ENCODE measurements at regions not wholly inside any gene's neighbourhood (a gene's known extent, or its start where the extent isn't known, plus 50 kb on each side); places are given as distances from the start of the nearest gene placed in this dataset.
"Not testable (repeated sequence)": the region's sequence is repeated elsewhere in the genome, so short reads cannot be mapped to it uniquely, and the experiment has no call there.

DNA sequence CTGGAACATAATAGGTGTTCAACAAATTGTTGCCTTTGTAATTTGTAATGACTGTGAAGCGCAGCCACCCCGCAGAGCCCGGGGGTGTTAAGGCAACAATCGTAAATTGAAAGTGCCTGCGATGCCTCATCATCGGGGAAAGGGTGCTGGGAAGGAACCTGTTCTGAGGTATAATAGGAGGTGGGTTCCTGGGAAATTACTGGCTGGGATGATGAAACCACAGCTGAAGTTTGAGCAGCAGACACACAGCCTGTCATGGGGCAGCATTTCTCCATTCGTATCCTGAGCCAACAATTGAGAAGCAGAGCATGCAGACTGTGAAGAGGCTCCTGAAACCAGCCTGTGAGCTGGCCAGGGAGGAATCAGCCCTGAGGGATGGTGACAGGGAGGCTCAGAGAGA lies 404.0 kb upstream of the MYT1L start:
- no peak for DNase-seq

DNA sequence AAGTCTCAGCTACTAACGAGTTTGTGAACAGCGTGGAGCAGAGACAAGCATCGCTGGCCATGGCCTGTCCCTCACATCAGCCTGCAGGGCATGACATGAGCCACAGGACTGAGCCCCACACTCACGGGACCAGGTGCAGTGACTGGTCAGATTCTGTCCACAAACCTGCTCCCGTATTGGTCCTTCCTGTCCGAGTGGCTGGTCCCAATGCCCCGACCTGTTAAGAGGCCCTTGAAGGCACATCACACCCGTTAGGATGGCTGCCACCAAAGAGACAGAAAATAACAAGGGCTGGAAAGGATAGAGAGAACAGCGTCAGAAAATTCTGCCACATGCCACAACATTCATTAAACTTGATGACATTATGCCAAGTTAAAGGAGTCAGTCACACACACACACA lies 403.2 kb upstream of the MYT1L start:
- DNase-seq: no peak

DNA sequence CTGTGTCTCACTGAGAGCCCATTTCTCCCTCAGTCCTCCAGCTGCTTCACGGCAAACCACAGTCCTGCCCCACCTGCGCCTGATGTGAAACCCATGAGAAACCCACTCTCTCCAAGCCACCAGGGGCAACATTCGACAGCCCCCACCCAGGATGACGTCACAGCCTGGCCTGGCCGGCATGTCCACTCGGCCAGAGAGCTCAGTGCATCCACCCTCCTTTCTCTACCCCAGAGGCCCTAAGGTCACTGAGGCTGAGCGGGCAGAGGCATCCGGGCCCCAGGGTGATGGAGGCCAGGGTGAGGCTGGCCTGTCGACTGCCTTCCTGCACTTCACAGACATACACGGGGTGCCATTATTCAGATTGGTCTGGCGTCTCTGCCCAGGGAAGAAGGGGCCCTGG lies 402.7 kb upstream of the MYT1L start:
- DNase-seq: no peak

DNA sequence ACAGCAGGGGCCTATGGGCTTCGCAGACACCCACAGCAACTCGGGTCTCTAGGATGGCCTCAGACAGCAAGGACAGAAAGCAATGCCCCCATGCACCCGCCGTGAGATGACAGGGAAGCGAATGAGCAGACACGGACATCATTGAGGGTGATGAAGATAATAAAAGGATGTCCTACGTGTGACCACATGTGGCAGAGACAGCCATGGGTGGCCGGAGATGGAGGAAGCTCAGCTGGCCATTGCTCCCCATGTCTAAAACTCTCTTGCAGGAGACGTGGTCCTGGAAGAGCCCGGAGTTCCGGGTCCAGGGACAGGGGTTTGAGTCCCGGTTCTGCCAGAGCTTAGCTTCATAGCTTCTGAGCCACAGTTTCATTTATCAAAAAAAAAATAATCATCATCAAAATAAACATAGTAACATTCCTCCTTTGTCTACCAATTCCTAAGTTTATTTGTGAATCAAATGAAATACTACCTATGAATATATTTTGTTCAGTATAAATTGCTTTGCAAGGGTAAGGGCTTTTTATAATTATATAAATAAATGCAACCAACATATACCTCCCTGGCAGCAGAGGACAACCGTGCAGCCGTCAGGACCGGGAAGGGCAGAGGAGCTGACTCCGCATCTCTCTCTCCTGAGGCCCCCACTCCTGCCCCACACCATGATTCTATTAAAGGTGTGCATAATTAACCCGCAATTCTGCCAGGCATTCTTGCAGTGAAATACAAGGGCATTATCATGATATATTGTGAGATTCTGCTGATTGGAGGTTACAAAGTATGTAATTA lies 401.4 kb upstream of the MYT1L start:
- no peak for DNase-seq

GRCh38 chr2:2731816-2732284 lies 400.8 kb upstream of the MYT1L start:
- DNase-seq: no peak

DNA sequence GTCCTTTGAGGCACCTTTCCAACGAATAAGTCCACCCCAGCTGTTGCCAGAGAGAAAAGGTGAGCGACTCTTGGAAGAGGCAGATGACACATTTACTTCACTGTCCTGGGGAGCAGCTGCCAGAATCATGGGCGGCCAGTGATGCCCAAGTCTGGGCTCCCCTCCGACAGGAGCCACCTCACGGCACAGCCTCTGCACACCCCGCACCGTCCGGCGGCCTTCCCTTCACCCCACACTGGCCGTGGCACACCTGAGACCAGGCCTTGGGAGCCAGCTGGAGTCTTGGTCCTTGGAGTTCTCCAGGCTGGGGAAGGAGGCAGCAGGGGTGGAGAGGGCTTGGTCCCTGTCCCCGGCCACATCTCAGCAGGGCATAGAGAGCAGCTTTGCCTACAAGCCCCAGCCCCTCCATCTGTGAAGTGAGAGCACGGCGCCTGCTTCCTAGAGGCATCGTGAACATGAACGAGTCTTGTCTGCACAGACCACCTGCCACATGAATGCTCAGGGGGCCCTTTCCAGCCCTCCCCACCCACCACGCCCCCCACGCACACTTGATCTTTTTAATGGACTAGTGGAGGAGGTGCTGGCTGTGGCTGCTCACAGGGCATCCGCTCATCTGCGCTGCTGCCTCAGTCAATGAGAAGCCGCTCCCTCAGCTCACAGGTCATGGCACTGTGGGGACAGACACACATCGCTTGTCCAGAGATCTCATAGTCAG lies 400.2 kb upstream of the MYT1L start:
- DNase-seq: no peak

DNA sequence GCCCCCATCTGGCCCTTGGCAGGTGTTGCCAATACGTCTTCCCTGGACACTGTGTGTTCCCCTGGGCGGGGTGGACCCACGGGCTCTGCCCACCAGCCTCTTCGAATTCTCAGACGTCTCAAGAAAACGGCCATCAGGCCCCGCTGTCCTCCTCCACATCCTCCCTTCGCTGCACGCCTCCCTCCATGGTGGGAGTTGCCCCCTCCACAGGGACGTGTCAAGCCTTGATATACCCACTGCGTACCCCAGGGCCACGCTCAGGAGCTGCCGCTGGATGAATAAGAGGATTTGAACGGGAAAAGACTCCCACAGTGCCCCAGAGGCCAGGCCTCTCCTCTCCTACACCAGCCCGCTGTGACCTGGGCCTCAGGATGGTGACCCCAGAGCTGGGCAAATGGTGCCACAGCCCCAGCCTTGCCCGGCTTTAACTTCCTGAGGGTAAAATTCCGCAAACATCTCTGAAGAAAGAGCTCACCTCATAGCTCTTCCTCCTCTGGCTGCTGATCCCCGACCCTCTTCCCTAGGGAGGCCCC lies 399.3 kb upstream of the MYT1L start:
- DNase-seq: no peak

GRCh38 chr2:2729246-2729645 lies 398.2 kb upstream of the MYT1L start:
- no peak for DNase-seq

GRCh38 chr2:2728635-2729034 lies 397.6 kb upstream of the MYT1L start:
- DNase-seq: no peak

DNA sequence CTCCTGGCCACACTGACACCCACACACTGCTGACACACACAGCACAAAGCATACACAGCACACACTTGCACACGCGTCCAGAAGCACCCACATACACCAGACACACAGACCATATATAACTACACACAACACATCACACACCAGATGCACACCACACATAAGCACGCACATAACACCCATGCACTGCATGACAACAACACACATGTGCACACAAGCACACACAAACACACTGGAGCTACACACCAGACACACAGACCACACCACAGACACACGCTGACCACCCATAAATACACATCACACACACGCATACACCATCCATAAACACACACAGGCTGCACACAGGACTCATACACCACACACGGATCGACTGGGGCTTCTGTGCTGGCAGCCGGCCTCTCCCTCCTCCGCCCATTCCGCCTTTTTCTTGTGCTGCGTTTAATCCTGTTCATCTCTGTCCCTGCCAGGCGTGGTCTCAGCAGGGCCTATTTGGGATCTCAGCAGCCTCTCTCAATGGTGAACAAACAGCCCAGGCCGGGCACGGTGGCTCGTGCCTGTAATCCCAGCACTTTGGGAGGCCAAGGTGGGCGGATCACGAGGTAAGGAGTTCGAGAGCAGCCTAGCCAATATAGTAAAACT lies 396.9 kb upstream of the MYT1L start:
- DNase-seq: no peak

- DNase-seq: no peak
These were observed 395.1 kb upstream of the MYT1L start for GRCh38 chr2:2726163-2726562.

DNA sequence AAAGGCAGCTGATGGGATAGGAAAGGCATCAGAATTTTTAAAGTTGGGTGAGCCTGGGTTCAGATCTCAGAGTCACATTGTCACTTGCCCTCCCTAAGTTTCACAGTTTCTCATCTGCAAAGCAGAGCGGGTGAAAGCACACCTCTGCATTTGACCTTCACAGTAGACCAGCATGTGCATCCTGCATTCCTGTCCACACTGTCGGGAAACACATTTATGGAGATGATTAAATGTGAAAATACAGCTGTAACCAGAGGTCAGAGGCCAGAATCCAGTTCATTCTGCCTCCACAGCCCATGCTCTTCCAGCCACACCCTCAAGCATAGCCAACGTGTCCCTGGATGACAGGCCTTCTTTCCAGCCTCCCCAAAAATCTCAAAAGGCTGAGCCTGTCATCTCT lies 392.0 kb upstream of the MYT1L start:
- DNase-seq: no peak

DNA sequence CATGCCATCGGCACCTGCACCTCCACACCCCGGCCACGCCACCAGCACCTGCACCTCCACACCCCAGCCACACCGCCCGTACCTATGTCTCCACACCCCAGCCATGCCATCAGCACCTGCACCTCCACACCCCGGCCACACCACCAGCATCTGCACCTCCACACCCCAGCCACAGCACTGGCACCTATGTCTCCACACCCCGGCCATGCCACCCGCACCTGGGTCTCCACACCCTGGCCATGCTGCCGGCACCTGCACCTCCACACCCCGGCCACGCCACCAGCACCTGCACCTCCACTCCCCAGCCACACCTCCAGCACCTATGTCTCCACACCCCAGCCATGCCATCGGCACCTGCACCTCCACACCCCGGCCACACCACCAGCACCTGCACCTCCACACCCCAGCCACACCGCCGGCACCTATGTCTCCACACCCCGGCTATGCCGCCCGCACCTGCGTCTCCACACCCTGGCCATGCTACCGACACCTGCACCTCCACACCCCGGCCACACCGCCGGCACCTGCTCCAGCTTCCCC lies 390.3 kb upstream of the MYT1L start:
- no peak for DNase-seq

- not testable (repeated sequence) for DNase-seq
These were observed 389.7 kb upstream of the MYT1L start for GRCh38 chr2:2720806-2721205.

GRCh38 chr2:2720351-2720750 lies 389.3 kb upstream of the MYT1L start:
- no peak for DNase-seq

- DNase-seq: no peak
These were observed 388.7 kb upstream of the MYT1L start for GRCh38 chr2:2719781-2720180.

GRCh38 chr2:2719015-2719414 lies 387.9 kb upstream of the MYT1L start:
- no peak for DNase-seq

DNA sequence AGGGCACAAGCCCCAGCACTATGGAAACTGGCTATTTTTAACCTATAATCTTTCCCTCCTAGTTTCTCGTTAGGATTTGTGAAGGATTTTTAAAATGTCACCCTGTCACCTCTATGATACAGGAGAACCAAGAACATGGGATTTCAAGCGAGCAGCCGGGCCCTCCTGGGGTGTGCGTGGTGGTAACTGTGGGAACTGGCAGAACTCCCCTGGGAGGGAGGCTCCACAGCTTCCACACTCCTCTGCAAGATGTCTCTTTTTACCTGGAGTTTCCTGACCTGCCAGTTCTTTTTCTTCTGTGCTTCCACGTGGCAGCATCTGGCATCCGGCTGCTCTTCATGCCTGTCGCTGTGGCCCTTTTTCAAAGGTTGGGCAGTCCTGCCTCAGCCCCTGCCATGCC lies 386.3 kb upstream of the MYT1L start:
- no peak for DNase-seq

GRCh38 chr2:2716771-2717170 lies 385.7 kb upstream of the MYT1L start:
- no peak for DNase-seq

GRCh38 chr2:2715036-2715818 lies 384.2 kb upstream of the MYT1L start:
- no peak for DNase-seq

DNA sequence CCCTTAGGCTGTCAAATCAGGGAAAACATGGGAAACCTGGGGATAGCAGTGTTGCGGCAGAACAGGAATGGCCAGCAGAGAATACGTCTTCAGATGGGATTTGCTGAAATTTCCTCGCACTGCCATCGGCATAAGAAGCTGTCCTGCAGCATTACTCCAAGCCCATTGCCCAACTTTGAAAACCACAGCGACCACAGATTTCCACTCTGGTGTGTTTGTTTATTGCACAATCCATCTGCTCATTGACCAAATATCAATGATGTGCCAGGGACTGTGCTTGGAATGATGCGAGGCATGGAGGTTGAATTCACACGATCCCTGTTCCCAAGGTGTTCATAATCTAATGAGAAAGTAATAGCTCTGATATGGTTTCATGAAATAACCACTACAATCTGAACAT lies 383.3 kb upstream of the MYT1L start:
- DNase-seq: no peak

GRCh38 chr2:2709431-2709770 lies 378.3 kb upstream of the MYT1L start:
- no peak for DNase-seq
